Adrenal gland (tissue), 9 donors: ENCODE measurements at regions not wholly inside any gene's neighbourhood (a gene's known extent, or its start where the extent isn't known, plus 50 kb on each side); places are given as distances from the start of the nearest gene placed in this dataset.
"Not testable (repeated sequence)": the region's sequence is repeated elsewhere in the genome, so short reads cannot be mapped to it uniquely, and the experiment has no call there.

ENCODE experiments used
- DNase-seq, 7 donors: peaks; one replicate each; pipeline ENCODE4 v3.0.0-alpha.2; 2019 to 2020
- H3K27ac ChIP-seq, 5 donors: fragments of 200-600 bp; sonication (generic) in 4 of 5; 1 replicate in 3 of 5; 2 replicates in 2 of 5; pipeline versions ENCODE4 v1.5.1 to v1.8.0; 2016 to 2020; ENCODE audit warnings: mild to moderate bottlenecking in 1 of 5
- H3K27me3 ChIP-seq: fragments of 200-600 bp; 2 replicates; pipeline ENCODE4 v1.8.0; 2021
- H3K36me3 ChIP-seq, 2 donors: fragments of 200-600 bp; replicated peaks in 1 of 2; 1 replicate in 1 of 2; 2 replicates in 1 of 2; pipeline versions ENCODE4 v1.5.1 to v1.8.0; 2018 to 2022
- H3K4me1 ChIP-seq, 2 donors: fragments of 200-600 bp; replicated peaks in 1 of 2; 1 replicate in 1 of 2; 2 replicates in 1 of 2; pipeline versions ENCODE4 v1.5.1 to v1.8.0; 2018 to 2021
- H3K4me3 ChIP-seq, 4 donors: fragments of 200-600 bp; sonication (generic) in 3 of 4; one replicate each; pipeline ENCODE4 v1.5.1; 2016 to 2018
- H3K9me3 ChIP-seq, 3 donors: fragments of 200-600 bp; sonication (generic) in 1 of 3; replicated peaks in 1 of 3; 1 replicate in 2 of 3; 2 replicates in 1 of 3; pipeline versions ENCODE4 v1.5.1 to v1.8.0; 2016 to 2021
- POLR2A ChIP-seq, 2 donors: fragments of 450-650 bp; IDR thresholded peaks; one replicate each; pipeline ENCODE4 v1.6.1; 2017; ENCODE audit warnings: antibody characterized with exemption in 2 of 2, mild to moderate bottlenecking in 2 of 2, moderate library complexity in 1 of 2
- WGBS, 4 donors: extraction: QIAGEN DNeasy Blood & Tissue Kit in 2 of 4; methylation state at CpG; one replicate each; pipeline versions ENCODE4 v1.1.5 to v1.1.7; 2013 to 2017; 5-methylcytosine and 5-hydroxymethylcytosine counted together
- intact Hi-C, 2 donors: fragments of 100-400 bp; cut with DNase I; formaldehyde crosslinking; loops; one replicate each; pipeline versions ENCODE4 v1.14.1 to v1.15.0; 2022 to 2023
- TF ChIP-seq, protein P1 (sequence below), 6 experiments: fragments of 450-650 bp in 4 of 6; fragments of 200-600 bp in 2 of 6; sonication (generic) in 1 of 6; IDR thresholded peaks; 1 replicate in 5 of 6; 2 replicates in 1 of 6; pipeline versions ENCODE4 v1.5.1 to v1.8.0; 2016 to 2021; ENCODE audit warnings: antibody characterized with exemption in 6 of 6, mild to moderate bottlenecking in 2 of 6, moderate library complexity in 1 of 6
- donor health status: healthy with polysubstance abuse.
- donor health status: Bipolar disorder and iron deficiency.
- donor health status: DM: yes; HTN: yes; CAD: no.
- donor health status: DM: no; HTN: no; CAD: no.
- donor health status: DM: no; HTN: no; CAD: no.

DNA sequence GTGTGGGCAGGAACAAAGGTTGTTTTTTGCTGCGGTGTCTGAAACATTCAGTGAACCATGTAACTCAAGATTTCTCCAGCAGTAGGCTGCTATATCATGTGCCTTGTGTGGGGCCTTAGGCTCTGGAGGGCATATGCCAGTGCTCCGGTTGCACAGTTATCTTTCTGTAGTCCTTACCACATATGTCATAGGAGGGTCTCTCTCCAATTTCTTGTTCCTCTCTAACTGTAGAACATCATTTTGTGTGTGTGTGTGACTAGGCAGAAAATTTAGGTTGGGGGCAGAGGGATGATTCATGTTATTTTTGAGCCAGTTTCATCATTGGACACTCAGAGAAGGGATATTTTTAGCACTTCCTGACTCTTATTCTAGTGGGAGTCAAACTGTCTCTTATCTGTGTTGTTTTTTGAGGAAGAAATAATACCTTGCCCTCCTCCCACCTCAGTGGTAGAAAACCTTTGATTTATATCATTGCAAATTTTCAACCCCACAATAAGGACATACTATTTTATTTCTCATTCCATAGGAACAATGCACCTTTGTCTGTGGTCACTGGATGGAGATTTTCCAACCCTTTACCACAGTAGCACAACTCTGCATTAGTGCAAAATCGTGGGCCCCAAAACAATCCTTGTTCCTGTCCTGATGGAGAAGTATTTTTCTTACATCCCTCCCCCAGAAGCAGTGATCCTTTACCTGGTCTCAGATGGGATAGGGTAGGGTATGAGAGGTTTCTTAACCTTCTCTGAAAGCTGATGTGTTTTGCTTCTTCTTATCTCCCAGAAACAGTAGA is 113.9 kb downstream of the CCDC74A start:
- Histone ChIP-seq H3K4me3 (no peak overlapping the region), H3K27me3 (no peaks in the 10 kb centered on the region), H3K27ac (no peak overlapping the region), H3K9me3 (no peaks in the 10 kb centered on the region), H3K36me3 (no peaks in the 10 kb centered on the region), H3K4me1 (no peaks in the 10 kb centered on the region)
- DNase-seq: no peak
- intact Hi-C loops: no loop called here
- TF ChIP-seq, protein P1, sequence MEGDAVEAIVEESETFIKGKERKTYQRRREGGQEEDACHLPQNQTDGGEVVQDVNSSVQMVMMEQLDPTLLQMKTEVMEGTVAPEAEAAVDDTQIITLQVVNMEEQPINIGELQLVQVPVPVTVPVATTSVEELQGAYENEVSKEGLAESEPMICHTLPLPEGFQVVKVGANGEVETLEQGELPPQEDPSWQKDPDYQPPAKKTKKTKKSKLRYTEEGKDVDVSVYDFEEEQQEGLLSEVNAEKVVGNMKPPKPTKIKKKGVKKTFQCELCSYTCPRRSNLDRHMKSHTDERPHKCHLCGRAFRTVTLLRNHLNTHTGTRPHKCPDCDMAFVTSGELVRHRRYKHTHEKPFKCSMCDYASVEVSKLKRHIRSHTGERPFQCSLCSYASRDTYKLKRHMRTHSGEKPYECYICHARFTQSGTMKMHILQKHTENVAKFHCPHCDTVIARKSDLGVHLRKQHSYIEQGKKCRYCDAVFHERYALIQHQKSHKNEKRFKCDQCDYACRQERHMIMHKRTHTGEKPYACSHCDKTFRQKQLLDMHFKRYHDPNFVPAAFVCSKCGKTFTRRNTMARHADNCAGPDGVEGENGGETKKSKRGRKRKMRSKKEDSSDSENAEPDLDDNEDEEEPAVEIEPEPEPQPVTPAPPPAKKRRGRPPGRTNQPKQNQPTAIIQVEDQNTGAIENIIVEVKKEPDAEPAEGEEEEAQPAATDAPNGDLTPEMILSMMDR (IDR thresholded peaks at IDR 0.05): no peak
- no peak for TF ChIP-seq POLR2A (IDR thresholded peaks at IDR 0.05)
- WGBS, 4 donors: 44 to 73% (median 53%) methylated on average over 3 of the region's 3 CpGs

DNA sequence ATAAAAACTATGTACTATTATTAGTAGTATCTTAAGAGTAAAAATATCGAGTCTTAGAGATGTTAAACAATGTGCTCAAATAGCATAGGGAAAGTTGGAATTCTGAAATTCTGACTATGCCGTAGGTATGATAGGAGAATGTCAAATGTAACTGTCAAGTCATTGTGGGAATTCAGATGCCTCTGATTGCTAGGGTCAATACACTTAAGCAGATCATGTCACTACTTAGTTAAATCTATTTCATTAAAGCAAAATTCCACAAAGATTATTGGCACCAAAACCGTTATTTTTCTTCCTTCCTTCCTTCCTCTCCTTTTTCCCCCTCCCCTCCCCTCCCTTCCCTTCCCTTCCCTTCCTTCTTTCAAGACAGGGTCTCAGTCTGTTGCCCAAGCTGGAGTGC is 115.5 kb downstream of the CCDC74A start:
- DNase-seq, H3K36me3 ChIP-seq, H3K27ac ChIP-seq, H3K27me3 ChIP-seq, H3K4me1 ChIP-seq, H3K4me3 ChIP-seq, H3K9me3 ChIP-seq, intact Hi-C loops: not testable (repeated sequence)
- 66 to 81% (median 70%) methylated on average over 3 of the region's 3 CpGs for WGBS, 4 donors

DNA sequence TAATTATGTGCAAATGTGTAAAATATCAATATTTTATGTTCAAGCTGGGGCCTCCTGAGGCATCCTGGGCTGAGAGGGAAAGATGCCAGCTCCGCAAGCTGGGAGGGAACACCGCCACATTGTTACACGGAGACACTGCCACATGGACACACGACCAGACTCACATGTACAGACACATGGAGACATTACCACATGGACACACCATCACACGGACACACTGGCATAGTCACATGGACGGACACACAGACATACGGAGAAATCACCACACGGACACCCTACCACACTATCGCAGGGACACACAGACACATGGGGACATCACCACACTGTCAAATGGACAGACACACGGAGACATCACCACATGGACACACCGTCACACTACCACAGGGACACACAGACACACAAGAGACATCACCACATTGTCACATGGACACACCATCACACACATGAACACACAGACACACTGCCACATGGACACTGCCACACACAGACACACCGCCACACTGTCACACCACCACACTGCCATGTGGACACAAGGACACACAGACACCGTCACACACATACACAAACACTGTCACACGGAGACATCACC is 117.6 kb downstream of the CCDC74A start:
- Histone ChIP-seq H3K4me1 (no peaks in the 10 kb centered on the region), H3K36me3 (no peaks in the 10 kb centered on the region), H3K27me3 (no peaks in the 10 kb centered on the region), H3K27ac (no peak overlapping the region), H3K4me3 (no peak overlapping the region), H3K9me3 (no peaks in the 10 kb centered on the region)
- DNase-seq: no peak
- WGBS, 4 donors: 86 to 91% (median 89%) methylated on average over 13 to 14 of the region's 14 CpGs
- TF ChIP-seq, protein P1 (IDR thresholded peaks at IDR 0.05): no peak
- no peak for TF ChIP-seq POLR2A (IDR thresholded peaks at IDR 0.05)
- intact Hi-C loops: no loop called here

DNA sequence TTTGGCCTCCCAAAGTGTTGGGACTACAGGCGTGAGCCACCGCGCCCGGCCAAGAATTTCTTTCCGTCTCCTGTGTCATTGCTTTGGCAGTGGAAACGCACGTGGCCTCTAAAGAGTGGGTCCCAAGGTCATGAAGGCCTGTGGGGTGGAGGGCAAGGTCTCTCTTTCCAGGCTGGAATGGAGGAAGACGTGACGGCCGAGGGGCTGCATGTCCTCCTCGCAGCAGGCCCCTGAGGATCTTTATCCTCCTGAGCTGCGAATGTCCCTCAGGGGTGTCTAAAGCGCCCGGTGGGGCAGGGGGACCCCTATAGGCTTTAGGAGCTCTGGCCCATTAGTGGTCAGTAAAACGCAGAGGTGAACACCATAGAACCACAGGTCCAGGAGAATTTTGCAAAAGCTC is 118.5 kb downstream of the CCDC74A start:
- H3K4me3 ChIP-seq, H3K27ac ChIP-seq, intact Hi-C loops: not testable (repeated sequence)

DNA sequence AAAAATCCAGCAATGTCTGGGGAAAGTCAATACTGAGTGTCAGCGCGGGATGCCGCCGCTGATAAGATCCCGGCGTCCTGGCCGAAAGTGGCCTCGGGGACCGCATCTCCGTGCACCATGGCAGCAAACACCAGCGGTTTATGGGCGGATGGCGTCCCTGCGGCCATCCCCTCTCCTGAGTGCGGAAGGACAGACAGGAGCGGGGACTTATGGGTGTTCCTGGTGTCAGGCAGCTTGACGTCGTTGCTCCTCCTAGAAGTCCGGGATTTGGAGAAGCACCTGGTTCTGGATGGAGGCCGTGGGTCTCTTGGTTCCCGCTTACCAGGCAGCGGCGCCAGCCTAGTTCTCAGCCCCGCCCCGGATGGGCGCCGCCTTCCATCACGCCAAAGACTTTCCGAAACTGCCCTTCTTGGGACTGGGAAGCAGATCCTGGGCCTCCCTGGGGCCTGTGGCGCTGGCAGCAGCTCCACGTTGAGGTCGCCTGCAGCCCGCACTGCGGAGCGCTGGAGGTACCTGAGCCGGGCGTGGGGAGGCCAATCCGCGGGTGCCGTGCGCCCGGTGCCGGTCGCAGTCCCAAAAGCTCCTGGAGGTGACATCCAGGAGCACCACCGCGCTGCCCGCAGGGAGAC is 119.1 kb downstream of the CCDC74A start:
- H3K27me3 ChIP-seq: no peaks in the 10 kb centered on the region
- no peak for DNase-seq
- H3K9me3 ChIP-seq: no peaks in the 10 kb centered on the region
- WGBS, 4 donors: 30 to 69% (median 48%) methylated on average over 20 to 47 of the region's 47 CpGs
- H3K27ac ChIP-seq: no peak overlapping the region
- intact Hi-C loops: no loop called here
- H3K4me1 ChIP-seq: no peaks in the 10 kb centered on the region
- no peak overlapping the region for H3K4me3 ChIP-seq
- TF ChIP-seq POLR2A (IDR thresholded peaks at IDR 0.05): no peak
- TF ChIP-seq, protein P1 (IDR thresholded peaks at IDR 0.05): no peak
- H3K36me3 ChIP-seq: no peaks in the 10 kb centered on the region

More for the DNA sequence above, 118.5 kb downstream of the CCDC74A start:
- not testable (repeated sequence) for DNase-seq, H3K27me3 ChIP-seq, H3K4me1 ChIP-seq, H3K9me3 ChIP-seq, H3K36me3 ChIP-seq
- 75 to 82% (median 79%) methylated on average over 15 of the region's 15 CpGs for WGBS, 4 donors

DNA sequence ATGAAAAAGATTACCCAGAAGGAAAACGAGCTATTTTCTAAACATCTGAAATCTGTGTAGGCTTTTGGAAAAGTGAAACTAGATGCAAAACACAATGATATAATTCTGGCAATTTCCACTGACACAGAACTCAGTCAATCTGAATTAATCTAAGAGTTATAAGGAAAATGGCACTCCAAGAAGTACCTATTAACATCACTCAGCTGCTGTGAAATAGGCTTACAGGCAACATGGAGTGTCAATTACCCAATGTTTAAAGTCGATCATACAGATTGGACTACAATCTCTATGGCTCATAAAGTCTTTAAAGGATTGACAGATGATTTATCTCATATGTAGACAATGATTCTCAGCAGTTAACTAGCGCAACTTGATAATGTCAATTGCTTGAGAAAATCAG is 120.9 kb downstream of the CCDC74A start:
- H3K27me3 ChIP-seq, intact Hi-C loops, H3K36me3 ChIP-seq, H3K9me3 ChIP-seq, DNase-seq, H3K27ac ChIP-seq, H3K4me3 ChIP-seq, H3K4me1 ChIP-seq: not testable (repeated sequence)
- WGBS, 4 donors: 68 to 77% (median 74%) methylated on average over 3 of the region's 3 CpGs

DNA sequence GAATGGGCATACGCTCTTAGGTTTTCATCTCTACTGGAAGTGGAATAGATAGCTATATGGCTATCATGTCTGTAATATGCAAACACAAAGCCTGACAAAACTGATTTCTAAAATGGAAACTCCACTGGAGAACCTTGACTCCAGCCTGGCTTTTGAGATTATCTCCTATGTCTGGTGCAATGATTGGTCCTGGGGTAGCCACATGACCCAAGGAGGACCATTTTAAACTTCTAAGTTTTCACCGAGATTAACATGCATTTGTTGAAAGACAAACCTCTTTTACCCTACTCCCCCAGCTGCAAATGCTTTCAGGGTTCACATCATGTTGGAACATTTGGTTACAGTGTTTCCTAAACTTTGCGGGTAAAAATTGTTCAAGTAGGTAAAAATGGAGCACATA is 124.6 kb downstream of the CCDC74A start:
- intact Hi-C loops, H3K9me3 ChIP-seq, H3K27me3 ChIP-seq, H3K4me3 ChIP-seq, H3K27ac ChIP-seq, H3K4me1 ChIP-seq, H3K36me3 ChIP-seq, DNase-seq: not testable (repeated sequence)
- WGBS, 4 donors: 77 to 91% (median 89%) methylated on average over 3 of the region's 3 CpGs

DNA sequence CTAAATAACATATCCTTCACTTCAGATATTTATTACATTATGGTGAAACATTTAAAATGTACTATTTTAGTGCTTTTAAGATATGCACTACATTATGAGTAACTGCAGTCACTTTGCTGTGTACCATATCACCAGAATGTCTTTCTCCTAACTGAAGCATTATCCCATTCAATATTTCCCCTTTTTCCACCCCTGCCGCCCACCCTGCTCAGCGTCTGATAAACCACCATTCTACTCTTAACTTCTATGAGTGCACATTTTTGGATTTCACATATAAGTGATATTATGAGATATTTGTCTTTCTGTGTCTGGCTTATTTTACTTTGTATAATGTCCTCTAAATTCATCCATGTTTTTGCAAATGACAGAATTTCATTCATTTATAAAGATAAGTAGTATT is 126.4 kb downstream of the CCDC74A start:
- H3K27me3 ChIP-seq, intact Hi-C loops, H3K36me3 ChIP-seq, H3K4me3 ChIP-seq, H3K4me1 ChIP-seq, DNase-seq, H3K27ac ChIP-seq, H3K9me3 ChIP-seq: not testable (repeated sequence)
- 78 to 89% (median 86%) methylated on average over 2 of the region's 2 CpGs for WGBS, 4 donors
